ENCODE measurements at regions not wholly inside any gene's neighbourhood (a gene's known extent, or its start where the extent isn't known, plus 50 kb on each side); places are given as distances from the start of the nearest gene placed in this dataset.
"Not testable (repeated sequence)": the region's sequence is repeated elsewhere in the genome, so short reads cannot be mapped to it uniquely, and the experiment has no call there.

- DNase-seq: no peak
Observed at GRCh38 chr9:87338088-87338989, 159.3 kb upstream of the DAPK1 start.

DNA sequence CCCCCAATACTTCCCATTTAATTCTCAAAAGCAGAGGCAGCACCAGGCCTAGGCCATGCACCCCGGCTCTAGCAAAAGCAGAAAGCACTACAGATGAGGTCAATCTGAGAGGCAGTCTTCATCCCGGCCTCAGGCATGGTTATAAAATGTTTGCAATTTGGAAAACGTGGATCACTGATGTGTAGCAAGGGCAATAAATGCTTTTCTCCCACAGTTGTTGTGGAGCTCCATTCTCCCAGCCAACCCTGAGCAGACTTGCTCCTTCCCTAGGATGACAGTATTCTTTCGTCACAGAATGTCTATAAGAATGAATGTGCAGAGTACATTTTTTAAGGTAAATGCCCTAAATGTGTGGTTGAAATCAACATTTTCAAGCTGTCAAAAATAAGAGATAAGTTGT lies 157.3 kb upstream of the DAPK1 start:
- DNase-seq: no peak

DNA sequence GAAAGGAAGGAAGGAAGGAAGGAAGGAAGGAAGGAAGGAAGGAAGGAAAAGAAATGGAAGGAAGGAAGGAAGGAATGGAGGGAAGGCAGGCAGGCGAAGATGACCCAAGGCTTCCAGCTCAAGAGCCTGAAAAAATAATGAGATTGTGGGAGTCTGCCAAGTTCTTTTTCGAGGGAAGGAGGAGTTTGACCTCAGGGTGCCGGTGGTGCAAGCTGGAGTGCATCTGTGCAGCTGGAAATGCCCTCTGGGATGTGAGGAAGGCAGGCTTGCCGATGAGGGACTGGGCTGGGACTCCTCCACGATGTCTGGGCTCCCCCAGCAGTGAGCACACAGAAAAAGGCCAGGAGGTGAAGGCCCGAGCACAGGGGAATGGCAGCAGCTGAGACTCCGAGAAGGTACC lies 154.9 kb upstream of the DAPK1 start:
- DNase-seq: no peak

DNA sequence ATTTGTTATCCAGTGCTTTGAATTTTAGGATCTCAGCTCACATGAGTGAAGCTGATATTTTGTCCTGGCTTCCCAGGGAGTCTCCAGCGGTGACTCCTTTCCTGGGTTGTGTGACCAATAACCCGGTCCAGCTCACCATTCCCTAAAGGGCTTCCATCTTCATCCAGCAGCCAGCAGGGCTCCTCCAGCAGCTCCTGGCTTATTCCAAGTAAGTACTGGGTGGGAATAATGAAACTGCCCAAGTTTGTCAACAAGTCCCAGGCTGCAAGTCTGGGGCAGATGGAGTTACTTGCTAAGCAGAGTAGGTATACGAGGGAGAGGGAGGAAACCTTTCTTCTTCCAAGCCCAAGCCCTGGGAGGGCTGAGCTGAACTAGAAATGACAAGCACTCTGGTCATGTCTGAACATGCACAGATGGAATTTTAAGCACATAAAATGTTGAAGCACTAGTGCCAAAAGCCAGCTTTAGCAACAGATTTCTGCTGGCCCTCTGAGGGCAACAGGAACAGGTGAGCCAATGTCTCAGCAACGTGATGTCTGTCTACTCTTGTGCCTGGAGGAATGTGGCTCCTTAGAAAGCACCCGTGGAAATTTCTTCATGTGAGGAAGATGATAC lies 153.7 kb upstream of the DAPK1 start:
- no peak for DNase-seq

GRCh38 chr9:87346061-87346665 lies 151.5 kb upstream of the DAPK1 start:
- DNase-seq: no peak

- DNase-seq: no peak
Observed at GRCh38 chr9:87350915-87351314, 146.8 kb upstream of the DAPK1 start.

DNA sequence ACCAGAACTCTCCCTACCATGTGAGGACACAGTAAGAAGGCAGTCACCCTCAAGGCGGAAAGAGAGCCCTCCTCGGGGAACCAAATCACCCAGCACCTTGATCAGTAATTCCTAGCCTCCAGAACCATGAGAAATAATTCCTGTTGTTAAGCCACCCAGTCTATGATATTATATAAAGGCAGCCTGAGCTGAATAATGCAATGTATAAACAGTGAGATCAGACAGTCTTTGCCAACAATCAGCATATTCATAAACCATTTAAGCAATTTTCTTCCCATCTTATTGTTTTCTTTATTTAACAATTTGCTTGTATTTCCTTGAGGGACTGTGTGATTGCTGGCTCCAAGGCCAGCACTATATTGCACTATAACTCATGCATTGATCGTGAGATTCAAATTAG lies 144.4 kb upstream of the DAPK1 start:
- no peak for DNase-seq

DNA sequence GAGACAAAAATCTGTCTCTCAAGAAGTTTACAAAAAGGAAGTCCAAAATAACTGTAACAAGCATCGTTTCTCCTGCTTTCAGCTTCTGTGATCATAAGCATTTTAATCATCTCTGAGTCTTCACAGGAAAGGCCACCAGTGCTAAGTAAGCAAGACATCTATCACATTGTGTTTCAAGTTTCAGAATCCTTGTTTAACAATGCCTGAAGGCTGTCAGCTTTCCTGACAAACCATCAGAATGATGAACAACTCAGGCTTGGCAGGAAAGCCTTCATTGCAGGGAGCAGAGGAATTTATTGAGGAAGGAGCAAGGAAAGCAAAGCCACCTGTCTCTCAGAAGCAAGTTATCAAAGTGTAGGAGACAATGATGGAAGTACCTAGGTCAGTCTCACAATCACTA lies 143.5 kb upstream of the DAPK1 start:
- DNase-seq: no peak

GRCh38 chr9:87357600-87357999 lies 140.1 kb upstream of the DAPK1 start:
- no peak for DNase-seq

DNA sequence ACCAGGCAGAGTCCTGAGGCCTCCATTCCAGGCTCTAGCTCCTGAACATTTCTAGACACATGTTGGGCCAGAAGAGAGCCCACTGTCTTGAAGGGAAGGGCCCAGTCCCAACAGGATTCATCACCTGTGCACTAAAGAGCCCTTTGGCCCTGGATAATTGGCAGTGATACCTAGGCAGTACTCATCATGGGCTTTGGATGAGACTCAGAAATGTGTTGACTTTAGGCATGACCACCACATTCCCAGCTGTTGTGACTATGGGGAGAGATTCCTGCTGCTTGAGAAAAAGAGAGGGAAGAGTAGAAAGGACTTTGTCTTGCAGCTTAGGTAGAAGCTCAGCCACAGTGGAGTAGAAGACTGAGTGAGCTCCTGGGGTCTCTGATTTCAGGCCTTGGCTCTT lies 138.4 kb upstream of the DAPK1 start:
- DNase-seq: no peak

- no peak for DNase-seq
Observed at GRCh38 chr9:87359958-87360601, 137.6 kb upstream of the DAPK1 start.

DNA sequence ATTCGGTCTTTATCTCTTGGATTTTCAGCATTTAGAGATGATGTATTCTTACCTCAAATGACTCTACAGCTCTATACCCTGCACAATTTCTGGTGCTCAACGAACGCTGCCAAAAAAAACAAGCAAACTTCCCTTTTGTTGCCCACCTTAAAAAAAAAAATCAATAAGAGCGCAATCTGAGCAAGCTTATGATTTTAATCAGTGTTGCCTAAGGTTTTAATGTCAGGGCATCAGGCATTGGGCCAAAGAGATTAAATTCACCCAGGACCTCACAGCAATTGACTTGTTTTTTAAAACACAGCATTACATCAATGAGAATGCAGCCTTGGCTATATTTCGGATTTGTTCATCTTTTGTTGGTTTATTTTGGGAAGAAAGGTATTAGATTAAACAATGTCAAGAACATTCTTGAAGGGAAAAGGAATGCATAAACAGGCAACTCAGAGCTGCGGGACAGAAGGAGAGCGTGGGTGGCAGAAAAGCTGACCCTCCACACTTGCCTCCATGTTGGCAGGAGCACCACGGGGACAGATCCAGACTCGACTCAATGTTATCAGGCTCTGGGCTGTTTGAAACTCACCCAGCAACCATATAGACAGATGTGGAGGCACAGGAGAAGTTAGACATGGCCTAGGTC lies 127.5 kb upstream of the DAPK1 start:
- no peak for DNase-seq

- no peak for DNase-seq
Observed at GRCh38 chr9:87371795-87372355, 125.8 kb upstream of the DAPK1 start.

DNA sequence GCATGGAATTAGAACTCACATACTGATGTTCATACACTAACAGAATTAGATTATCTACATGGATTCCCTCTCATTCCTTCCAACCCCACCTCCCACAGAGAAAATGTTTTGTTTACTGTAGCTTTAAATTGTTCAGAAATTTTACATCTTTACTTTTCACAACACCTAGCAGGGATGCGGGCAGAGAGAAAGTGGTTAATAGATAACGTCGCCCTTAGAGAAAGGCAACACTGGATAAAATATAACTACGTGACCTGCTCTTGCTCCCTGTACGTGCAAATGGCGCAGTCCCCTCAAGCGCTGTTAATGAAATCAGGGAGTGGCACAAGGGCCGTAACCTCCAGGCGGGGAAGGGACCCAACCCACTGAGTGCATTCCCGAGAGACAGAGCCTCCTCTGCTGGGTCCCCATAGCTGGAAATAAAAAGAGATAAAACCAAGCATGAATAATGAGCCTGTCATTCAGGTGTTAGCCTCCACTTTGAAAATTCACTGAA lies 125.3 kb upstream of the DAPK1 start:
- DNase-seq: no peak

DNA sequence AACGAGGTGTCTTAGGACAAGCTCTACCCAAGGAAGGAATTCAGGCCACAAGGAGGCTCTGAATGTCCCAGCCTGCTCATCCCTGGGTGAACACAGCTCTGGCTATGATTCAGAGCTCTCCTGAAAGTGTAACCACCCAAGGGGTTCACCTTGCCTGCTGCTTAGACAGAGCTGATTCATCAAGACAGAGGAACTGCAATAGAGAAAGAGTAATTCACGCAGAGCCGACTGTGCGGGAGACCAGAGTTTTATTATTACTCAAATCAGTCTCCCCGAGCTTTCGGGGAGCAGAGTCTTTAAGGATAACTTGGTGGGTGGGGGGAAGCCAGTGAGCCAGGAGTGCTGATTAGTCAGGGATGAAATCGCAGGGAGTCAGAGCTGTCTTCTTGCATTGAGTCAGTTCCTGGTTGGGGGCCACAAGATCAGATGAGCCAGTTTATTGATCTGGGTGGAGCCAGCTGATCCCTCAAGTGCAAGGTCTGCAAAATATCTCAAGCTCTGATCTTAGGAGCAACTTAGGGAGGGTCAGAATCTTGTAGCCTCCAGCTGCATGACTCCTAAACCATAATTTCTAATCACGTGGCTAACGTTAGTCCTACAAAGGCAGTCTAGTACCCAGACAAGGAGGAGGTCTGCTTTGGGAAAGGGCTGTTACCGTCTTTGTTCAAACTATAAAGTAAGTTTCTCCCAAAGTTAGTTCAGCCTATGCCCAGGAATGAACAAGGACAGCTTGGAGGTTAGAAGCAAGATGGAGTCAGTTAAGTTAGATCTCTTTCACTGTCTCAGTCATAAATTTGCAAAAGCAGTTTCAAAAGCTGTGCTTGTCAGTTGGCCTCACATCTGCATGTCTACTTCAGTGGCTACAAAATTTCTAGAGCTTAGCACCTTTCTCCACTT lies 123.4 kb upstream of the DAPK1 start:
- DNase-seq: not testable (repeated sequence)

- no peak for DNase-seq
Observed at GRCh38 chr9:87375397-87376073, 122.1 kb upstream of the DAPK1 start.

GRCh38 chr9:87378676-87379075 lies 119.0 kb upstream of the DAPK1 start:
- DNase-seq: no peak

DNA sequence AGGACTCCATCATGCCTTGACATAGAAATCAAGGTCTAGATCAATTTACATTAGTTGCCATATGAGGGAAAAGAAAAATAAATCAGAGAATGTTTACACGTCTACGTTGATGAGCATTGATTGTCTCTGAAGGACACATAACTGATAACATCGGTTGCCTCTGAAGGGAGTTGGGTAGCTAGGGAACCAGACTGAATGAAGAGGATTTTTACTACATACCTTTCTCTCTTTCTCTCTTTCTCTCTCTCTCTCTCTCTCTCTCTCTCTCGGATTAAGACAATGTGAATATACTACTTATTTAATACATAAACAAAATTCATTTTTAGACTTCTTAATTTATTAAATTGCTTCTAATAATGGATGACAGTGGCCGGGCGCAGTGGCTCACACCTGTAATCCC lies 118.4 kb upstream of the DAPK1 start:
- no peak for DNase-seq

- DNase-seq: no peak
Observed at GRCh38 chr9:87381050-87381711, 116.5 kb upstream of the DAPK1 start.

- DNase-seq: no peak
Observed at GRCh38 chr9:87381746-87382145, 115.9 kb upstream of the DAPK1 start.
